ENCODE measurements at regions not wholly inside any gene's neighbourhood (a gene's known extent, or its start where the extent isn't known, plus 50 kb on each side); places are given as distances from the start of the nearest gene placed in this dataset.
A peak's percentile ranks its signal among the peaks of the same experiment; 100 is the strongest.

DNA sequence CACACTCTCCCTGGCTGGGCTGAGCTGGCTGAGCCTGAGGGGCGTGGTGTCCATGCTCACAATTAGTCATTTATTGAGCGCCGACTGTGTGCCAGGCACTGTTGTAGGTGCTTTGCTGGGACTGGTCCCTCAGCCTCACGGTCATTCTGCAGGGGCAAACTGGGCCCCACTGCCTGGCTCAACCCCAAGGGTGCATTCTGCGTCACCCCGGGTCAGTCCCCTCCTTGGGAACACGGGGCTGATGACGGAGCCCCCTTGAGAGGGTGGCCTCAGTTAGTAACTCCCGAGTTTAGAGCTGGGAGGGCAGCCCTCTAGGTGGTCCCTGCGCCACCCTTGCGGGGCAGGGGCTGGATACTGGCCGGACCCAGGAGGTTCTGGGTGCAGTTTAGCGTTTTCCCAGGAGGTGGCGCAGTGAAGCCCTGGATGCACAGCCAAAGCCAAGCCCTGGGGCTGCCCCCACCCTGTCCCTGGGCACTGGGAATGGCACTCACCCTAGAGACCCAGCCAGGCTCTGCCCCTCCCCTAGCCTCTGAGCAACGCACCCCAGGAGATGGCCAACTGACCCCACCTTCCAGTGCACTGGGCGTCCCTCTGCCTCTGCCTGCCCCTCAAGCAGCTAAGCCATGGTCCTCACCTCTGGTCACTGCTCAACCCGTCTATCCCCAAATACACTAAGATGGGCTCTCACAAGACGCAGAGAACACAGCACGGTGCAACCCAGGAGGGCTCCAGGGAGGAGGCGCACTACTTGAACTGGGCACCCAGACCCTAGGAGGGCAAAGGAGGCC lies 243.2 kb upstream of the GSE1 start:
- DNase-seq, result peak; percentile 55

DNA sequence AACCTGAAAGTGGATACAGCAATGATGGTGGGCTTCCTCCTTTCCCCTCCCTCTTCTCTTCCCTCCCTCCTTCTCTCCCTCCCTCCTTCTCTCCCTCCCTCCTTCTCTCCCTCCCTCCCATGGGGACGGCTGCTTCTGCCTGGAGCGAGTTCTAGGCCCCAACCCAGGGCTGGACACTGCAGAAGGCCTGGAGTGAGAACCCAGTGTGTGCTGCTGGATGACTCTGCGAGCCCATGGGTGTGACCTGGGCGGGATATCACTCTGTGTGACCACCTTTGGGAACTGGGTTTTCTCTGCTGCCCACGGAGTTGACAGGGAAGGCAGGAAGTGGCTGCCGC lies 242.6 kb upstream of the GSE1 start:
- no peak for DNase-seq

DNA sequence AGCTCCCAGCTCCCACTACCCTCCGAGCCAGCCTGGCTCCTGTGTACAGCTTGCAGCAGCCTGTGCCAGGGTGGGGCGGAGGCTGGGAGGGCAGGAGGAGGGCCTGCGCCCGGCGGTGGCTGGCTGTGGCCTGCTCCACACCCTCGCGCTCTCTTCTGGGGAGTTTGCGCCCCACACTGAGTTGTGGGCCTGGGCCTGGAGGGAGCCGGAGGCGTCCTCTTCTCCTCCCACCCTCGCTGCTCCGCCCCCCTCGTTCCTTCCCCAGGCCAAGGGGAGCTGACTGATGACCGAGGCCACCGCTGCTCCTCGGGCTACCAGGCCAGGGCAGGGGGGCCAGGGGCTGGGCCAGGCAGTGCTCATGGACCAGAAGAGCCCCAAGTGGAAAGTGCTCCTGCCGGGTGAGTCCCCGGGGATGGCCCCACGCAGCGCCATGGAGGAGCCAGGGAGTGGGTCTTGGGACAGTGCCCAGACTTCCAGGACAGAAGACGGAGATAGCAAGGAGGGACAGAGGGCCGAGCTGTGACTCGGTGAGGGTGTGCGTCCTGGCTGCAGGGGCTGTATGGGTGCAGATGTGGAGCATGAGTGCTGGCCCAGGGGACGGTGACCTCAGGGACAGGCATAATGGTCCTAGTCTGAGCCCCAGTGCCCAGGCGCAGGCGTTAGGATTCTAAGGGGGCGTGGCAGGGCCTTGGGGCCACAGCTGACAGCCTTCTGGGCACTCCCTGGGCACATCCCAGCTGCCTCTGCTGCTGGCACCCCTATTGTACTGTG lies 242.1 kb upstream of the GSE1 start:
- no peak for DNase-seq

DNA sequence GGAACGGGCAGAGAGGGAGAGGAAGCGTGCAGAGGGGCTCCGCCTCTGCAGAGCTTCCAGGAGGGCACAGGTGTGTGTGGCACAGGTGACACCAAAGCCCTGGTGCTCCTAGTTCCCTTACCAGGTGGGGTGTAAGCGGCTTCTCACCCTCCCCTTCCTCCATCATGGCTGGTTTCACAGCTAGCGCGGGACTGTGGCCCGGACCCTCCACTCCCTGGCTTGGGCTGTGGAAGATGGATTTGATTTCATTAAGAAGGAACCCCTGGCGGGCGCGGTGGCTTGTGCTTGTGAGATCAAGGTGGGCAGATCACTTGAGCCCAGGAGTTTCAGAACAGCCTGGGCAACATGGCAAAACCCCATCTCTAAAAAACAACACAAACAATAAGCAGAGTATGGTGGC lies 241.2 kb upstream of the GSE1 start:
- DNase-seq, result no peak

DNA sequence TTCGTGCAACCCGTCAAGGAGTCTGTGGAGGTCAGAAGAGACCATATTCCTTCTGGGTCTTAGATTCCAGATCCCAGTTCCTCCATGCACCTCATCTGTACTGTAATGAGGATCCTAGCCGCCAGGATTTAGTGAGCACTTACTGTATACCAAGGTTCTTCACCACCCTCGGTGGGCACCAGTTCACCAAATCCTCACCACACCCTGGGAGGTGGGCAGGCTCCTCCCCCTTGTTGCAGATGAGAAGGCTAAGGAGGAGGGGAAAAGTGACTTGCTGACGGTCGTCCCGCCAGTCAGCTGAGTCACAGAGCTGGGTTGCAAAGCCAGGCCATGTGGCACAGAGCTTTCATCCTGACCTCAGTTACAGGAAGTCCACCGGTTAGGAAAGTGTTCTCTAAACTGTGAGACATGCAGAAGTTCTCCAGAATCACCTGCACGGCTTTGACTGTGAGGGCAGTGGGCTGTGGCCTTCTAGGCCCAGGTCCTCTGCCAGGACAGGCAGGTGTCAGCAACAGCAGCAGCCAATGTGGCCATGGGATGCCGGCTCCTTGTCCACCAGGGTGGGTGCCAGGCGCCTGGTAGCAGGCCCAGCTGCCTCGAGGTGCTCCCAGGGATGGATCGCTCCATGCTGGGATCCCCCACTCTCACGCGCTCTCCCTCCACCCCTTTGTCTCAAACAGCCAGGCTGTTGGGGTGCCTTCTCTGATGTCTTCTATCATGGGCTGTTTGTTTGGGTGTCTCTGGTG lies 240.3 kb upstream of the GSE1 start:
- peak; percentile 12 for DNase-seq

DNA sequence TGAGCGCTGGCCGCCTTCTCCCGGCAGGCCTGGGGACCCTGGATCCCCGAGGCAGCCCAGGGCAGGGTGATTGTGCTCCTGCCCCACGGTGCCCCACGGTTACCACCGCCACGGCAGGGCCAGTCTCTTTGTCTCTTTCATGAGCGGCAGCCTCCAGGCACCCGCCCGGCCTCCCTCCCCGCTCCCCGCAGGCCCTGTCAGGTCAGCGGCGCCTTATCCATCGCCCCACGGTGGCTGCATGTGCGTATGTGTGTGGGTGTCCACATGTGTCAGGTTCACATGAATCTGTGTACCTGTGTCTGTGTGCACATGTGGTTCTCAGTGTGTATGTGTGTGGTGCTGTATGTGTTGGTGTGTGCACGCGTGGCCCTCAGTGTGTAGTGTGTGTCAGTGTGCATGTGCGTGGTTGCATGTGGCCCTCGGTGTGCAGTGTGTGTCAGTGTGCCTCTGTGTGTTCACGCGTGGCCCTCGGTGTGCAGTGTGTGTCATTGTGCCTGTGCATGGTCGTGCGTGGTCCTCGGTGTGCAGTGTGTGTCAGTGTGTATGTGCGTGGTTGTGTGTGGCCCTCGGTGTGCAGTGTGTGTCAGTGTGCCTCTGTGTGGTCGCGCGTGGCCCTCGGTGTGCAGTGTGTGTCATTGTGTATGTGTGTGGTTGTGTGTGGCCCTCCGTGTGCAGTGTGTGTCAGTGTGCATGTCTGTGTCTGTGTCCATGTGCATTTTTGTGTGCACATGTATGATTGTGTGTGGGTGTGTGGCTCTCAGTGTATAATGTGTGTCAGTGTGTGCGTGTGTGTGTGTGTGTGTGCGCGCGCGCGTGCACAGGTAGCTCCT lies 239.2 kb upstream of the GSE1 start:
- DNase-seq, result no peak

DNA sequence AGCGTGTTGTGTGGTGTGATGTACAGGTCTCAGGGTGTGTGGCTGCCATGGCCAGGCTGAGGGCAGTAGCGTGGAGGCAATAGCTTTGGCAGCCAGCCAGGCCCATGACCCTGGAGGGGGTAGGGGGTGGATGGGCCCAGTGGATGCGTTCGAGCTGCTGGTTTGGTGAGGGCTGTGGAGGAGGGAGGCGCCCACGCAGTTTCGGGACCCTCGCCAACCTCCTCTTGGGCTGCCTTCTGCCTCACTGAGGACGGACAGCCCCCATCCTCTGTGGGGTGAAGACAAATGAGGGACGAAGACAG lies 238.6 kb upstream of the GSE1 start:
- DNase-seq, result no peak

DNA sequence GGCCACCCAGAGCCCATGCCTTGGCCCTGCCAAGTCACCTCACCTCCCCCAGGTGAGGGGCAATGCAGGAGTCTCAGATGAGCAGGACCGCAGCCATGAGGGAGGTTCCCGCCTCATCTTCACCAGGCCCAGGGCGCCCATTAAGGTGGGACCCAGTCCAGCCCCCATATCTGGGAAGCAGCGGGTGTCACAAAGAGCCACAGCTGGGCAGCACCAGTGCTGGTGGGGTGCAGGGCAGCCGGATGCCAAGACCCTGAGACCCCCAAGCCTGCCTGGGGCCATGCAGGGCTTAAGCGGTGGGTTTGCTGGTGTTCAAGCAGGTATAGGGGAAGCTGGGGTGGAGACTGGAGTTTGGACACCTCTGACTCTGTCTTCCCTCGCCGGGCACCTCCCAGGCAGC lies 237.8 kb upstream of the GSE1 start:
- no peak for DNase-seq

DNA sequence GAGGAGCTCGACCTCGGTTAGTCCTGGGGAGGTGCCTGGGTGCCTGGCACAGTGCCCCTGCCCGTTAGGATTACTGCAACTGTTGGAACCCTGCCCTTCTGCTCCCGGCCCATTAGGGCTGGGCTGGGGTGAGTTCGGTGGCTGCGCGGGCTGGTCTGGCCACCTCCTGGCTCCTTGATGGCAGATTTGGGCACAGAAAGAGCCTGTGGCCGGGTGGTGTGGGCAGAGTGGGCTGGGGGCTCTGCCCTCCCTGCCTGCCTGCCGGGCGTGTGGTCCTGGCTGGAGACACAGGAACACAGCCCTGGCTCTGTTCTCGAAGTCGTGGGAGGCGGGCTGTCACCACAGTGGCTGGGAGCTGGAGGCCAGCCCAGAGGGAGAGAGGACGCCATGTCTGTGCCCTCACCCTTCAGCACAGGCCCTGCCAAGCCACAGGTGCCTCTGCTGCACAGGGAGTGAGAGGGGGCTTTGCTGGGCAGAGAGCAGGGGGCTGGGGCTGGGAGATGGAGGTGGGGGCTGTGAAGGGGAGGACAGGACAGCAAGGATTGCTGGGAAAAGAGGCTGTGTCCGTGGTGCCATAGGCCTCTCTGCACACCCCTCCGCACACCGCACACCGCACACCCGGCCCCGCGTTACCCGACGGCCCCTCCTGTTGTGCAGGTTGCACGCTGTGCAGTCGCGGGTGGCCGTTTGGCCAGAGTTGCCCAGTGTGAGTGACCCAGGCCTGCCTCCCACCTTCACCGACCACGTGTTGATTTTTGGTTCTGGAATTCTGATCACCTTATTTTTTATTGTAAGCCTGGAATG lies 236.6 kb upstream of the GSE1 start:
- DNase-seq, result no peak

DNA sequence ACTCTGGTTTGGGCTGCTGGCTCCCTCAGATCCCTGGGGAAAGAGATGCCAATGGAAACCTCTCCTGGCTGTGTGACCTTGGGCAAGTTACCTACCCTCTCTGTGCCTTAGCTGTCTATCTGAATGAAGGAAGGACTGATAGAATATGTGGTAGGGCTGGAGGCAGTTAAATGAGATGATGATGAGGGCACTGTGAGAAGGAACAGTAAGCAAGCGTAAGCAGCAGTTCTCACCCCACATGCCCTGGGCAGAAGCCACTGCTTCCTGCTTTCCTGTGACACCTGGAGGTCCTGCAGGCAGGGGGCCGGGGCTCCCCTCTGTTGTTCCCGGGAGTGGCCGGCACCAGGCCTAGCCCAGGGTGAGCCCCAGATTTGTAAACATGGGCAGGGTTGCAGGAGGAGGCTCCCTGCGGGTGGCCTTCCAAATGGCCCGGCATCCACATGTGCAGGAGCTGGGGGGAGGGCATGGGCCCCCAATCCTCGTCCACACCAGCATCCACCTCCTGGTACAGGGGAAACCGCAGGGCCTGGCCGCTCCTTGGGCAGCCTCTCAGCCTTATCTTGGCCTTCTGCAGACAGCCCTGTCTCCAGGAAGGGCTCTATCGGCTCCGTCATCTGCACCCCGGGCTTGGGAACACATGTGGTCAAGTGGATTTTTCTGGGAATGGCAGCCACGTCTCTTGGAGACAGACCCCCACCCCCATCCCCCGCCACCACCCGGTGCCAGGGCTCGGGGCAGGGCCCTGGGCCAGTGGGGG lies 235.6 kb upstream of the GSE1 start:
- no peak for DNase-seq

DNA sequence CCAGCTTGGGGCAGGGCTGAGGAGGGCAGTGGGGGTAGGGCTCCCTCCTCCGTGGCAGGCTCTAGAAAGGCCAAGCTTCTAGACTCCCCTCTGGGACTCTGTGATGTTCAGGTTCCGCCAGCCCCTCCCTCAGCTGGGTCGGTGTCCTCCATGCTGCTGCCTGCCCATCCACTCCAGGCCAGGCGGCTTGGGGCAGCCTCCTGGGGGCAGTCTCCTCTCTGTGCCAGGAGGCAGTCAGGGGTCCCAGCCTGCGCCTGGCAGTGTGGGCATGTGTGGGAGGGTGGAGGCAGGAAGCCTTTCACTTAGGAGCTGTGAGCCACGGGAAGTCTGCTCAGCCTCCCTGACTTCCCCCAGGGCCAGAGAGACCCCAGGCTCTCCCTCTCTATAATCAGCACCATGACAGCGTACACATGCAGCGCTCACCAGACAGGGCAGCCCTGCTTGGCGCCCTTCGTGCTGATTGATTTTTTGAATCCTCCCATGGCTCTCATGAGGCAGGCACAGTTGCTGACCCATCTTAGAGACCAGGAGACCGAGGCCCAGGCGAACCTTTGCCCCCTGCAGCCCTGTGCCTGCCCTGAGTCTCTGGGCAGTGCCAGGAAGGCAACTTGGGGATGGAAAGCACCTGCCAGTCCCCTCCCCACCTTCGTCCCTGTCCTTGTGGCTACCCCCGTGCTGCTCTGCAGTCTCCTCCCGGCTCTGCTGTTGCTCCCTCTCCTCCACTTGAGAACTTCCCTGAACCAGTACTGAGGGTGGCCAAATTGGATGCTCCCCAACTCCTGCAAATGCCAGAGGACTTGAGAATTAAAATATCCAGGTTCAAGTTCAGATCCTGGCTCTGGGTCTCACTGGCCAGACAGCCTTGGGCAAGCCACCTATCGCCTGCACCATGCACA lies 234.7 kb upstream of the GSE1 start:
- DNase-seq, result no peak

DNA sequence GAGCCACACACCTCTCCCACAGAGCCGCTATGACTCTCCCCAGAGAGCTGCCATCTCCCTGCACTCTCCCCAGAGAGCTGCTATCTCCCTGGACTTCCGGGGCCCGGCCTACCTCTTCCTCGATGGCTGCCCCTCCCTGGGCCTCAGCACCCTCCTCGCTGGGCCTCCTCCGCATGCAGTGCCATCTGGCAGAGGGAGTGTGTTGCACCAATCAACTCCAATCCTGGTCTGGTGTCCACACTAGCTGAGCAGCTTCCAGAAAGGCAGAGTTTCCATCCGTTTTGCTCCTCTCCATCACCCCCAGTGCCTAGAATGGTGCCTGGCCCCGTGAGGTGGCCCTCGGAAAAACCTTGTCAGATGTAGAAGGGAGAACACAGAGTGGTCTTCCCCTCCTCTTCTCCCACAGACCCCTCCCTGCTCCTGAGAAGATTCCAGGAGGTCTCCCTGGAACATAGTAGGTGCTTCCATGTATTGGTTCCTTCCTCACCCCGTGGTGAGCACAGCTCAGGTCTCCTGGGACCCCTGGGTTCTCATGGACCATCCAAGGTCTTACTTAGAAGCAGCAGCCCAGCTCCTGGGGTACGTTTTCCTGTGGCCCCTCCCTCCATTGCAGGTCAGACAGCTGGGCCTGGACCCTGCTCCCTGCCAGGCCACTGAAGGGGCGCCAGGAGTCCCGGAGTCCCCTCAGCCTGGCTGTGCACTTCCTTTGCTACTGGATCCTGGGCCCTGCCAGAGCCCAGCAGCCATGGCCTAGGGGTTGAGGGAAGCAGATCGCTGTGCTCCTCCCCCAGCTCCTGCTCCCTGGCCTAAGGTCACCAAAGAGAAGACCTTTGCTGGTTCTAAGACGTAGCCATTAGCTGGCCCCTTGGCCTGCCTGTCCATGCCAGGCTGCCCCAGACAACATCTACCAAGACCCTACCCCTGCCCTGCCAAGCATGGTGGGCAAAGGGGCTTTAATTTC lies 233.8 kb upstream of the GSE1 start:
- no peak for DNase-seq

DNA sequence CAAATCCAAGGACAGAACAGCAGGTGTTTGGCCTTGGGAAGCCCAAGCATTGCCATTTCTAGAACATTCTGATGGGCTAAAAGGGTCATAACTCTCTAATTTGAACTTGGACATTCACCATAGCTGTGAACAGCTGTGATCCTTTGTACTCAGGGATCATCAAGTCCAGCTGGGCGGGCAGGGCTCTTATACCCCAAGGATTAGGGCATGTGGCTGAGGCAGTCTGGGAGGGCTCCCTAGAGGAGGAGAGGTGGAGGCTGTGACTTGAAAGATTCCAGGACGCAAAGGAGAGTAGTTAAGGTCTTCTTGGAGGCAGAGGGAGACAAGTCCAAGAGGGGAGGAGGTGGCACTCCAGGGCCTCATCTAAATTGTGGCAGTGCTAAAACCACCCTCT lies 233.1 kb upstream of the GSE1 start:
- no peak for DNase-seq

DNA sequence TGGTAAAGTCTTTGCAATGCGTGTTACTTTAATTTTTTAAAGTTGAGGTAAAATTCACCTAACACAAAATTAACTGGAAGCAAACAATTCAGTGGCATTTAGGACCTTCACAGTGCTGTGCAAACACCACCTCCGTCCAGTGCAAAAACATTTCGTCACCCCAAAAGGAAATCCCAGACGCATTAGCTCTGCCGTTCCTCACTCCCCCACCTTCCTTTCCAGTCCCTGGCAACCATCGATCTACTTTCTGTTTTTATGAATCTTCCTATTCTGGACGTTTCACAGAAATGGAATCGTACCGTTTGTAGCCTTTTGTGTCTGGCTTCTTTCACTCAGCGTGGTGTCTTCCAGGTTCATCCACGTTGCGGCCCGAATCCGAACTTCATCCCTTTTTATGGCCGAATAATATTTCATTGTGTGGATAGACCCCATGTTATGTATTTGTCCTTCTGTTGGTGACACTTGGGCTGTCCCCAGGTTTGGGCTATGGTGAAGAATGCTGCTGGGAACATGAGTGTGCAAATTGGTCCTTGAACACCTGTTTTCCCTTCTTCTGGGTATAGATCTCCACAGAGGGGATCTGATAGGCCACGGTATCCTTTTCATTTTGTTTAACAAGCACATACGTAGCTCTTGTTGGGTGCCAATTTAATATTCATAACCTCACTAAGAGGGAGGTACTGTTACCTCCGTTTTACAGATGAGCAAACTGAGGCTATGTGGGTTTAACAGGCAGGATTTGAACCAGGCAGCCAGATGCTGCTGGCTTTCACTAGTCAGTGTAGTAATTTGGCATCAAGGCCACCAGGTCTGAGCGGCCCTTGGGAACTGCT lies 232.0 kb upstream of the GSE1 start:
- no peak for DNase-seq

DNA sequence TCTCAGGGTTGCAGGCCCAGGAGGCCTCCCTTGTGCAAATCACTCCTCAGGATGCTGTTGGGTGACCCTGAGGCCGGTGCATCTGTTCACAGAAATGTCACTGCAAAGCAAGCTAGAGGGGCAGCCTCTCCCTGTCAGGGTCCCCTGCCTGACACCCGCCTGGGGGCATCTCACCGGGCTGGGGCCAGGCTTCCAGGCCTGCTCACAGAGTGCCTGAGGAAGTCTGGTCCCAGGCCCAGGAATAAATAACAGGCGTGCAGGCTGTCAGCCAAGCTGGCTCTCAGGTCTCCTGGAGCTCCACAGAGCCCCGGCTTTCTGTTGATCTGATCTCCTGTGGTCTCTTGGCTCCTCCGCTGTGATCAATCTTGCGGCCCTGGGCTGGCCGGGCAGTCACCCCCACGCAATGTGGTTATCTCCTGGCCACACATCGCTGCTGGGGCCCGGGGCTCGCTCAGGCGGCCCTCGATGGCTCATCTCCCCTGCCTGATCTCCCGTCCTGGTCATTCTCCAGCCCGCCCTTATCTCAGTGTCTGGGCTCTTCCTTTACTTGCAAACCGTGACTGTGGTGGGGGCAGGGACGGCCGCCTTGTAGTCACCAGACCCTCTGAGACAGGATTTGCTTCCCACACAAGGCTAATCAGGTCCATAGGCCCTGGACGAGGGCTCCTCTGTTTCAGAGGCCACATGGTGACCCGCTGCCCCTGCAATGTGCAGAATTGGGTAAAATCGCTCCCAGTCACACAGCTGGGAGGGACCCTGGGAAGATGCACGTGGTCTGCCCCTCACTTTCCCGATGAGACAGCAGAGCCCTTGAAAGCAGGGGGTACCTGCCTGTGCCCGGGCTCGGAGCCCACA lies 231.2 kb upstream of the GSE1 start:
- no peak for DNase-seq

DNA sequence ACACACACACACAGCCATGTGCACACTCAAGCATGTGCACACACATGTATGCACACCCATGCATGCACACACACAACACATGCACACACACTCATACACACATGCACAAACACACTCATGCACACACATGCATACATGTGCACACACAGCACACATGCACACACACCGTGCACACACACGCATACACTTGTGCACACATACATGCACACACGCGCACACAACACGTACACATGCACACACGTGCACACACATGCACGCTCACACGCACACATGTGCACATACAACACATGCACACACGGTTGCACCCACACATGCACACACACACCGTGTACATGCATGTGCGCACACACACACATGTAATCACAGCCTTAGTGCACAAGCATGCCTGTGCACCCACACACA lies 230.4 kb upstream of the GSE1 start:
- DNase-seq, result no peak

Data from stimulated activated CD4-positive, alpha-beta T cell treated with anti-CD3 and anti-CD28 coated beads, Interleukin-4, amount 100 ng/mL, for 1 hour (primary cell).